SK-N-SH treated with all-trans-retinoic acid at 6 μM for 48 hours (cell line): ENCODE measurements at regions not wholly inside any gene's neighbourhood (a gene's known extent, or its start where the extent isn't known, plus 50 kb on each side); places are given as distances from the start of the nearest gene placed in this dataset.
"Not testable (repeated sequence)": the region's sequence is repeated elsewhere in the genome, so short reads cannot be mapped to it uniquely, and the experiment has no call there.

Source experiments
- ATAC-seq: fragments of 200-7000 bp; cut with Tn5 transposase; 3 replicates; pipeline ENCODE4 v1.9.1; 2020; ENCODE audit warnings: mild to moderate bottlenecking, moderate library complexity
- ARNTL ChIP-seq: fragments of 450-650 bp; formaldehyde crosslinking; IDR thresholded peaks from 2 replicates; pipeline ENCODE4 v1.5.0; 2020; ENCODE audit warnings: low read depth, mild to moderate bottlenecking, moderate library complexity, borderline replicate concordance
- BACH2 ChIP-seq: fragments of 250-450 bp; sonication (Bioruptor Pico); IDR thresholded peaks from 2 replicates; pipeline ENCODE4 v1.9.0; 2021; ENCODE audit warnings: mild to moderate bottlenecking, borderline replicate concordance
- CSDC2 ChIP-seq: fragments of 250-450 bp; sonication (Bioruptor Pico); IDR thresholded peaks from 2 replicates; pipeline ENCODE4 v1.5.0; 2020; ENCODE audit warnings: mild to moderate bottlenecking, moderate library complexity
- ESRRG ChIP-seq: fragments of 250-450 bp; sonication (Bioruptor Pico); IDR thresholded peaks from 2 replicates; pipeline ENCODE4 v1.6.1; 2021; ENCODE audit warnings: mild to moderate bottlenecking
- GLIS3 ChIP-seq: fragments of 250-450 bp; sonication (Bioruptor Pico); IDR thresholded peaks from 2 replicates; pipeline ENCODE4 v1.5.0; 2020; ENCODE audit warnings: mild to moderate bottlenecking, moderate library complexity
- OSR1 ChIP-seq: fragments of 250-450 bp; sonication (Bioruptor Pico); IDR thresholded peaks from 2 replicates; pipeline ENCODE4 v1.8.0; 2022; ENCODE audit warnings: moderate library complexity, mild to moderate bottlenecking, inconsistent platforms
- PATZ1 ChIP-seq: fragments of 250-450 bp; sonication (Bioruptor Pico); IDR thresholded peaks from 2 replicates; pipeline ENCODE4 v1.8.0; 2020; ENCODE audit warnings: mild to moderate bottlenecking, moderate library complexity, borderline replicate concordance
- PPARA ChIP-seq: fragments of 250-450 bp; sonication (Bioruptor Pico); IDR thresholded peaks from 2 replicates; pipeline ENCODE4 v1.5.0; 2020; ENCODE audit warnings: mild to moderate bottlenecking, borderline replicate concordance
- RARB ChIP-seq: fragments of 250-450 bp; sonication (Bioruptor Pico); IDR thresholded peaks from 2 replicates; pipeline ENCODE4 v1.8.0; 2021; ENCODE audit warnings: mild to moderate bottlenecking, moderate library complexity
- SNAI2 ChIP-seq: fragments of 250-450 bp; sonication (Bioruptor Pico); IDR thresholded peaks from 2 replicates; pipeline ENCODE4 v1.5.0; 2020; ENCODE audit warnings: mild to moderate bottlenecking, moderate library complexity
- TCF4 ChIP-seq: fragments of 250-450 bp; sonication (Bioruptor Pico); IDR thresholded peaks from 2 replicates; pipeline ENCODE4 v1.8.0; 2021; ENCODE audit warnings: mild to moderate bottlenecking, moderate library complexity, borderline replicate concordance
- TOX ChIP-seq: fragments of 250-450 bp; sonication (Bioruptor Pico); IDR thresholded peaks from 2 replicates; pipeline ENCODE4 v1.8.0; 2021; ENCODE audit warnings: mild to moderate bottlenecking, moderate library complexity, borderline replicate concordance
- TSHZ2 ChIP-seq: fragments of 250-450 bp; sonication (Bioruptor Pico); IDR thresholded peaks from 2 replicates; pipeline ENCODE4 v1.5.0; 2020; ENCODE audit warnings: mild to moderate bottlenecking, moderate library complexity
- ZC3H10 ChIP-seq: fragments of 250-450 bp; sonication (Bioruptor Pico); IDR thresholded peaks from 2 replicates; pipeline ENCODE4 v1.5.1; 2021; ENCODE audit warnings: mild to moderate bottlenecking, moderate library complexity
- ZFP30 ChIP-seq: fragments of 450-650 bp; formaldehyde crosslinking; IDR thresholded peaks from 2 replicates; pipeline ENCODE4 v1.5.0; 2022; ENCODE audit warnings: mild to moderate bottlenecking, moderate library complexity
- ZNF565 ChIP-seq: fragments of 450-650 bp; formaldehyde crosslinking; conservative IDR thresholded peaks from 2 replicates; pipeline ENCODE4 v1.5.0; 2020; ENCODE audit warnings: low read depth, mild to moderate bottlenecking, moderate library complexity
- ZNF70 ChIP-seq: fragments of 450-650 bp; formaldehyde crosslinking; IDR thresholded peaks from 2 replicates; pipeline ENCODE4 v1.5.0; 2020; ENCODE audit warnings: mild to moderate bottlenecking, moderate library complexity
- ZNF8 ChIP-seq: fragments of 450-650 bp; formaldehyde crosslinking; IDR thresholded peaks from 2 replicates; pipeline ENCODE4 v1.5.0; 2020; ENCODE audit warnings: mild to moderate bottlenecking, moderate library complexity
- TF ChIP-seq, protein P1 (sequence below): fragments of 250-450 bp; sonication (Bioruptor Pico); IDR thresholded peaks from 2 replicates; pipeline ENCODE4 v1.5.1; 2021; ENCODE audit warnings: mild to moderate bottlenecking, moderate library complexity
- TF ChIP-seq, protein P2 (sequence below): fragments of 250-450 bp; sonication (Bioruptor Pico); IDR thresholded peaks from 2 replicates; pipeline ENCODE4 v1.8.0; 2021; ENCODE audit warnings: low read depth, mild to moderate bottlenecking, moderate library complexity, borderline replicate concordance

- no peak for ATAC-seq
- TF ChIP-seq PATZ1 (CRISPR knock-in tag) (no peak), TOX (CRISPR knock-in tag) (no peak), TCF4 (CRISPR knock-in tag) (no peak), ZNF70 (no peak), RARB (CRISPR knock-in tag) (no peak), ARNTL (no peak), GLIS3 (CRISPR knock-in tag) (no peak), BACH2 (no peak)
Observed at GRCh38 chr1:96598416-96599168, 123.0 kb upstream of the PTBP2 start.

DNA sequence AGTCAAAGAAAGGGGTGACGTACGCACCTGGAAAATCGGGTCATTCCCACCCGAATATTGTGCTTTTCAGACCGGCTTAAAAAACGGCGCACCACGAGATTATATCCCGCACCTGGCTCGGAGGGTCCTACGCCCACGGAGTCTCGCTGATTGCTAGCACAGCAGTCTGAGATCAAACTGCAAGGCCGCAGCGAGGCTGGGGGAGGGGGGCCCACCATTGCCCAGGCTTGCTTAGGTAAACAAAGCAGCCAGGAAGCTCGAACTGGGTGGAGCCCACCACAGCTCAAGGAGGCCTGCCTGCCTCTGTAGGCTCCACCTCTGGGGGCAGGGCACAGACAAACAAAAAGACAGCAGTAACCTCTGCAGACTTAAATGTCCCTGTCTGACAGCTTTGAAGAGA lies 117.0 kb upstream of the PTBP2 start:
- ATAC-seq = not testable (repeated sequence)

GRCh38 chr1:96617375-96617774 lies 104.2 kb upstream of the PTBP2 start:
- not testable (repeated sequence) for ATAC-seq

- ATAC-seq = no peak
- TF ChIP-seq OSR1 (no peak), ZNF565 (no peak), ESRRG (CRISPR knock-in tag) (no peak), CSDC2 (CRISPR knock-in tag) (no peak), ZC3H10 (CRISPR knock-in tag) (no peak), ZNF70 (no peak), ZFP30 (no peak), ZNF8 (CRISPR knock-in tag) (no peak), SNAI2 (CRISPR knock-in tag) (no peak), ARNTL (no peak)
Observed at GRCh38 chr1:96632045-96632664, 89.4 kb upstream of the PTBP2 start.

- no peak for ATAC-seq
- TF ChIP-seq SNAI2 (CRISPR knock-in tag) = no peak
- no peak for TF ChIP-seq CSDC2 (CRISPR knock-in tag)
- no peak for TF ChIP-seq ZNF8 (CRISPR knock-in tag)
Observed at GRCh38 chr1:96633695-96634094, 87.9 kb upstream of the PTBP2 start.

DNA sequence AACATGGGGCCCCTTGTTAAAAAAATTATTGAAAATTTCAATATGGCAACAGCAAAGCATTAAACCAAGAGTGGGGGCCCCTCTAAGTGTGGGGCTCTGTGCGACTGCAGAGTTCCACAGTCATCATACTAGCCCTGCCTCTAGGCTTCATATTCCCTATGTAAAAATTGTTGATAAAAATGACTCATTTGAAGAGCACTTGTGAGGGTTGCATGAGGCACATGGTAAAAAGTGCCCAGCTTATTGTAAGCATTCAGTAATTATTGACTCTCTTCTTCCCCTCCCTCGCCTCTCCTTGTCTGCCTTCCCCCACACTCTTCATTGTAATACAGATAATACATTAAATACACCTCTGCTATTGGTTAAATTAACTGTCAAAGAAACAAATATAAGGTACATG lies 86.7 kb upstream of the PTBP2 start:
- TF ChIP-seq ZFP30 (no peak), ZC3H10 (CRISPR knock-in tag) (no peak), PPARA (no peak), TSHZ2 (CRISPR knock-in tag) (no peak), SNAI2 (CRISPR knock-in tag) (no peak), ZNF70 (no peak), ARNTL (no peak)
- TF ChIP-seq, protein P1, sequence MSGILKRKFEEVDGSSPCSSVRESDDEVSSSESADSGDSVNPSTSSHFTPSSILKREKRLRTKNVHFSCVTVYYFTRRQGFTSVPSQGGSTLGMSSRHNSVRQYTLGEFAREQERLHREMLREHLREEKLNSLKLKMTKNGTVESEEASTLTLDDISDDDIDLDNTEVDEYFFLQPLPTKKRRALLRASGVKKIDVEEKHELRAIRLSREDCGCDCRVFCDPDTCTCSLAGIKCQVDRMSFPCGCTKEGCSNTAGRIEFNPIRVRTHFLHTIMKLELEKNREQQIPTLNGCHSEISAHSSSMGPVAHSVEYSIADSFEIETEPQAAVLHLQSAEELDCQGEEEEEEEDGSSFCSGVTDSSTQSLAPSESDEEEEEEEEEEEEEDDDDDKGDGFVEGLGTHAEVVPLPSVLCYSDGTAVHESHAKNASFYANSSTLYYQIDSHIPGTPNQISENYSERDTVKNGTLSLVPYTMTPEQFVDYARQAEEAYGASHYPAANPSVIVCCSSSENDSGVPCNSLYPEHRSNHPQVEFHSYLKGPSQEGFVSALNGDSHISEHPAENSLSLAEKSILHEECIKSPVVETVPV = no peak
- TF ChIP-seq, protein P2, sequence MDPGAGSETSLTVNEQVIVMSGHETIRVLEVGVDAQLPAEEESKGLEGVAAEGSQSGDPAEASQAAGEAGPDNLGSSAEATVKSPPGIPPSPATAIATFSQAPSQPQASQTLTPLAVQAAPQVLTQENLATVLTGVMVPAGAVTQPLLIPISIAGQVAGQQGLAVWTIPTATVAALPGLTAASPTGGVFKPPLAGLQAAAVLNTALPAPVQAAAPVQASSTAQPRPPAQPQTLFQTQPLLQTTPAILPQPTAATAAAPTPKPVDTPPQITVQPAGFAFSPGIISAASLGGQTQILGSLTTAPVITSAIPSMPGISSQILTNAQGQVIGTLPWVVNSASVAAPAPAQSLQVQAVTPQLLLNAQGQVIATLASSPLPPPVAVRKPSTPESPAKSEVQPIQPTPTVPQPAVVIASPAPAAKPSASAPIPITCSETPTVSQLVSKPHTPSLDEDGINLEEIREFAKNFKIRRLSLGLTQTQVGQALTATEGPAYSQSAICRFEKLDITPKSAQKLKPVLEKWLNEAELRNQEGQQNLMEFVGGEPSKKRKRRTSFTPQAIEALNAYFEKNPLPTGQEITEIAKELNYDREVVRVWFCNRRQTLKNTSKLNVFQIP (CRISPR knock-in tag) = no peak
- ATAC-seq = no peak
